ENCODE measurements at regions not wholly inside any gene's neighbourhood (a gene's known extent, or its start where the extent isn't known, plus 50 kb on each side); places are given as distances from the start of the nearest gene placed in this dataset.
"Not testable (repeated sequence)": the region's sequence is repeated elsewhere in the genome, so short reads cannot be mapped to it uniquely, and the experiment has no call there.

DNA sequence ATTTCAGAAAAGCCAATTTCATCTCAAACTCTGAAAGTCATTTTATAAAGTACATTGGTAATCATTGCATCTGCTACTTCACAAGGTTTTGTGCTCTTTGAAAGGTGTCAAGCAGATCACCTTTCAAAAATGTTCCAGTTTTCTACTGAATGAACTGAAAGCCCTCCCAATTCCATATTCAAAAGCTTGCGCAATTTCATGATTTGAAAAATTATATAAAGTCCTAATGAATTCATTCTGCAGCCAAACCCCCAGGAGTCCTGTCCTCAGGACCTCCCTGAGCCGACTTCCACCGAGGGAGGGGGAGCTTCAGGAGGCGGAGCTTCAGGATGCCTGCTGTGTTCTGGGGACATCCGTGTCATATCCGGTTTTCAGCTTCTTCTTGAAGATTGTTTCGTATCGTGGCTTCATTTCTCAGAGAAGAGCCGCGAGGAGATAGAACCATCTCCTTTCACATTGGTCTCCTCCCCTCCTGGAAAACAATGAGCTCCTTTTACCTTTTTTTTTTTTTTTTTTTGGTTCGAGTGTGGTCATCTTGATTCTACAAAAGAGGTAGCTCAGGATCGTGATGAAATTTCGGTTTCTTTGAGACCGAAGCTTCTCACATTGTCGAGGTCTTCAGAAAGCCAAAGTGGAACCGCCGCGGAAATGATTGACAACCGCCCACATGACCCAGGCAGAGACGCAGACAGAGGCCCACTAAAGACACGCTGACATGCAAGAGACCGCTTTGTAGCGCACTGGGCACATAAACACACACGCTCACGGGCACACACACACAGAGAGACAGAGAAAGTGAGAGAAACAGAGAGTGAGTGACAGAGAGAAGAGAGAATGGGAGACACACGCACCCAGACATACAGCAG is 553.8 kb upstream of the ZNF337 start:
- in situ Hi-C loops (cut with MboI); H2AFZ ChIP-seq; H3K79me2 ChIP-seq (ENCODE audit: insufficient read depth); H3K4me2 ChIP-seq (ENCODE audit: unreplicated experiment); H3F3A ChIP-seq (ENCODE audit: insufficient read depth); H3K9me3 ChIP-seq (ENCODE audit: low read depth); H3K4me3 ChIP-seq; H3K36me3 ChIP-seq (ENCODE audit: low read depth); DNase-seq; H3K9me2 ChIP-seq (ENCODE audit: insufficient read depth); H3K9ac ChIP-seq; H4K20me1 ChIP-seq (ENCODE audit: insufficient read depth); H3K27me3 ChIP-seq (replicated peaks; ENCODE audit: insufficient read depth); H3K4me1 ChIP-seq (ENCODE audit: insufficient read depth); H3K27ac ChIP-seq: not testable (repeated sequence)
- 66 to 71% methylated on average over 24 to 26 of the region's 26 CpGs for WGBS, 2 experiments (ENCODE audit: low coverage in 1 of 2, low lambda C conversion rate in 2 of 2, missing lambda C conversion rate in 2 of 2)

DNA sequence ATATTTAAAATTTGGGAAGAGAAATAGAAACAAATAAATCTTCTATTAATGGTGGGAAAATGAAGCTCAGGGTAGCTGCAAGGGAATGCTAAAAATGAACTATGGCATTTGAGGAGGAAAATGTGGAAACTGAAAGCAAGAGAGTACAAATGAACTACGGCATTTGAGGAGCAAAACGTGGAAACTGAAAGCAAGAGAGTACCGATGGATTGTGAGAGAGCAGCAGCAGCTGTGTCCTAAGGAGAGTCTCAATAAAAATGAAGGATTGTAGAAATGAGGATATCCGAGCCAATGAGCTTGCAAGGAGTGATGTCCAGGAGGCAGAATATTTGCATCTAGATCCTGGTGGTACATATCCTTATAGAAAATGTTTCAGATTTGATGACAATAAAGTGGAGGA is 547.1 kb upstream of the ZNF337 start:
- Histone ChIP-seq H3K4me1 (ENCODE audit: insufficient read depth) (no peaks in the 10 kb centered on the region), H3K9me2 (ENCODE audit: insufficient read depth) (no peaks in the 10 kb centered on the region), H3K9ac (no peak overlapping the region), H4K20me1 (ENCODE audit: insufficient read depth) (no peaks in the 10 kb centered on the region), H3K36me3 (ENCODE audit: low read depth) (no peaks in the 10 kb centered on the region), H3F3A (ENCODE audit: insufficient read depth) (no peaks in the 10 kb centered on the region), H3K4me3 (peak overlapping the region; percentile 47; the same call in 1 of the 2 replicates), H3K9me3 (ENCODE audit: low read depth) (no peaks in the 10 kb centered on the region), H2AFZ (peak overlapping the region; percentile 62), H3K27ac (no peak overlapping the region), H3K27me3 (replicated peaks; ENCODE audit: insufficient read depth) (no peaks in the 10 kb centered on the region), H3K79me2 (ENCODE audit: insufficient read depth) (no peaks in the 10 kb centered on the region), H3K4me2 (ENCODE audit: unreplicated experiment) (no peak overlapping the region)
- 25 to 33% methylated on average over 4 of the region's 4 CpGs for WGBS, 2 experiments (ENCODE audit: low coverage in 1 of 2, low lambda C conversion rate in 2 of 2, missing lambda C conversion rate in 2 of 2)
- DNase-seq: peak; percentile 3
- no peak for TF ChIP-seq EZH2phosphoT487 (IDR thresholded peaks at IDR 0.05; ENCODE audit: insufficient read depth, low read depth)
- no peak for TF ChIP-seq EZH2 (IDR thresholded peaks at IDR 0.05; ENCODE audit: insufficient read depth, poor library complexity, severe bottlenecking)
- in situ Hi-C loops (cut with MboI): no loop called here

DNA sequence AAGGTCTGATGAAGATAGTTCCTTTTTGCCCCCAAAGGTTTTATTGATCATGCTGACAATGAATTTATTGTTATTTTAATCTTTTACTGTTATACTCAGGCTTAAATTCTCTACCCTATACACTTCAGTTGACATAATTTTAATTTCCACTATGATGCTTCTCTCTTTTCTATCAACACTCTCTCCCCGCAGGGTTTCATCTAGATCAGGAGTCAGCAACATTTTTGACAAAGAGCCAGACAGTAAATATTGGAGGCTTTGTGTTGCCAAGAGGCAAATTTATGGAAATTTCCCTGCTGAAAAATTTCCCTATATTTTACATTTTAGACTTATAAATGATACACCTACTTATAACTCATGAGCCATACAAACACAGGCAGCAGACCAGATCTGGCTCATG is 524.0 kb upstream of the ZNF337 start:
- H3K4me2 ChIP-seq (ENCODE audit: unreplicated experiment); H4K20me1 ChIP-seq (ENCODE audit: insufficient read depth); H3K36me3 ChIP-seq (ENCODE audit: low read depth); H3K27me3 ChIP-seq (replicated peaks; ENCODE audit: insufficient read depth); H3F3A ChIP-seq (ENCODE audit: insufficient read depth); H3K9ac ChIP-seq; H3K9me3 ChIP-seq (ENCODE audit: low read depth); H3K9me2 ChIP-seq (ENCODE audit: insufficient read depth); DNase-seq; H3K79me2 ChIP-seq (ENCODE audit: insufficient read depth); H3K27ac ChIP-seq; H2AFZ ChIP-seq; H3K4me3 ChIP-seq; in situ Hi-C loops (cut with MboI): not testable (repeated sequence)
- WGBS, 2 experiments (ENCODE audit: low coverage in 1 of 2, low lambda C conversion rate in 2 of 2, missing lambda C conversion rate in 2 of 2): 45 to 61% methylated on average over 1 of the region's 1 CpG
- H3K4me1 ChIP-seq (ENCODE audit: insufficient read depth): peaks cover 25% of the 10 kb centered on the region

DNA sequence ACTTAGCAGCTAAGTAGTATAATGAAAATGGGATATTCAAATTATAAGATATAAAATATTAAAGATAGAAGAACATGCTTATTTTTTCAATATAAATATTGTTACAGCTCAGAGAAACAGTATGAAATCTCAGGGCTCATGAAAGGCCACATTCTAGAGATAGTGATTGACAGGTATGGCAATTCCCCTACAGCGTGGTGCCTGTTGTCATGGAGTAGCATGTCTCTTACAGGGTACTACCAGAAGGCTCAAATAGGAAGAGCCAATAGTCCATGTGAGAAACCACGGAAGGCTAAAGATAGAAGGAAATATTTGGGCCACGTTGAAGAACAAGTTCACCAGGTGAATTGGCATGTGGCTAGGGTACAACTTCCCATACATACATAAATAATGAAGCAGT is 522.9 kb upstream of the ZNF337 start:
- H3K4me3 ChIP-seq; DNase-seq; H3K9me2 ChIP-seq (ENCODE audit: insufficient read depth); H3K9me3 ChIP-seq (ENCODE audit: low read depth); in situ Hi-C loops (cut with MboI); H3K4me2 ChIP-seq (ENCODE audit: unreplicated experiment); H3F3A ChIP-seq (ENCODE audit: insufficient read depth); H3K27me3 ChIP-seq (replicated peaks; ENCODE audit: insufficient read depth); H4K20me1 ChIP-seq (ENCODE audit: insufficient read depth); H3K9ac ChIP-seq; H3K27ac ChIP-seq; H3K79me2 ChIP-seq (ENCODE audit: insufficient read depth); H2AFZ ChIP-seq; H3K36me3 ChIP-seq (ENCODE audit: low read depth): not testable (repeated sequence)
- WGBS, 2 experiments (ENCODE audit: low coverage in 1 of 2, low lambda C conversion rate in 2 of 2, missing lambda C conversion rate in 2 of 2): 45 to 47% methylated on average over 3 of the region's 3 CpGs
- peaks cover 29% of the 10 kb centered on the region for H3K4me1 ChIP-seq (ENCODE audit: insufficient read depth)

DNA sequence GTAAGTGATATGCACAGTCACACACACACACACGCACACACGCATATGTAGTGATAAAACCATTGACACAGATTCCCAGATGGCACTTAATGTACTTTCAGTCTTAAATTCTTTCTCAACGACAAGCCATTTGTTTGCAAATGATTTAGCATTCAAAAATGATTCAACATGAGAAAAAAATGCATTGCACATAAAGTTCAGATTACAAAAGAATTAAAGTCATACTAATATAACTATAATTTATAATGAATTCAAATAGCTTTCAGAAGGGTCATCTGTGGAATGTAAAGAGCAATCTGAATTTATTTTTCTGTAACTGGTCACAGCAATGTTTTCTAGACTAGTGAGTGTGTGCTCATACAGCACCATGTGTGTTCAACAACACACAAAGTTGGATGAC is 521.6 kb upstream of the ZNF337 start:
- TF ChIP-seq EZH2 (IDR thresholded peaks at IDR 0.05; ENCODE audit: insufficient read depth, poor library complexity, severe bottlenecking) (no peak), EZH2phosphoT487 (IDR thresholded peaks at IDR 0.05; ENCODE audit: insufficient read depth, low read depth) (no peak)
- no peaks in the 10 kb centered on the region for H3K36me3 ChIP-seq (ENCODE audit: low read depth)
- H3K9ac ChIP-seq: no peak overlapping the region
- in situ Hi-C loops (cut with MboI): no loop called here
- H2AFZ ChIP-seq: no peak overlapping the region
- no peak overlapping the region for H3K4me3 ChIP-seq
- H3K9me3 ChIP-seq (ENCODE audit: low read depth): no peaks in the 10 kb centered on the region
- peak; percentile 45 for DNase-seq
- H3K4me1 ChIP-seq (ENCODE audit: insufficient read depth): peaks cover 29% of the 10 kb centered on the region
- no peaks in the 10 kb centered on the region for H3K27me3 ChIP-seq (replicated peaks; ENCODE audit: insufficient read depth)
- H3K79me2 ChIP-seq (ENCODE audit: insufficient read depth): no peaks in the 10 kb centered on the region
- H3F3A ChIP-seq (ENCODE audit: insufficient read depth): peaks cover 9% of the 10 kb centered on the region; the same call in 1 of the 2 replicates
- no peak overlapping the region for H3K27ac ChIP-seq
- no peaks in the 10 kb centered on the region for H4K20me1 ChIP-seq (ENCODE audit: insufficient read depth)
- H3K4me2 ChIP-seq (ENCODE audit: unreplicated experiment): peak overlapping the region; percentile 30
- no peaks in the 10 kb centered on the region for H3K9me2 ChIP-seq (ENCODE audit: insufficient read depth)
- 35 to 43% methylated on average over 3 of the region's 3 CpGs for WGBS, 2 experiments (ENCODE audit: low coverage in 1 of 2, low lambda C conversion rate in 2 of 2, missing lambda C conversion rate in 2 of 2)

Data from GM23248 (cell line).